ENCODE measurements at regions not wholly inside any gene's neighbourhood (a gene's known extent, or its start where the extent isn't known, plus 50 kb on each side); places are given as distances from the start of the nearest gene placed in this dataset.

GRCh38 chr1:239269706-239270105 lies 116.7 kb upstream of the CHRM3 start:
- TF ChIP-seq CTCF (IDR thresholded peaks at IDR 0.05; ENCODE audit: insufficient read depth, low read depth, low read length, missing control alignments) = no peak
- H3K4me3 ChIP-seq (ENCODE audit: low read depth, low read length) = no peak overlapping the region

GRCh38 chr1:239268941-239269340 lies 117.4 kb upstream of the CHRM3 start:
- no peak for TF ChIP-seq CTCF (IDR thresholded peaks at IDR 0.05; ENCODE audit: insufficient read depth, low read depth, low read length, missing control alignments)
- no peak for DNase-seq (ENCODE audit: low read depth)
- no peak overlapping the region for H3K4me3 ChIP-seq (ENCODE audit: low read depth, low read length)

More at GRCh38 chr1:239269706-239270105, 116.7 kb upstream of the CHRM3 start:
- no peak for DNase-seq (ENCODE audit: low read depth)

- no peak for DNase-seq (ENCODE audit: low read depth)
- H3K4me3 ChIP-seq (ENCODE audit: low read depth, low read length) = no peak overlapping the region
- TF ChIP-seq CTCF (IDR thresholded peaks at IDR 0.05; ENCODE audit: insufficient read depth, low read depth, low read length, missing control alignments) = no peak
These were observed 118.4 kb upstream of the CHRM3 start for GRCh38 chr1:239268007-239268406.

GRCh38 chr1:239263801-239264200 lies 122.6 kb upstream of the CHRM3 start:
- H3K4me3 ChIP-seq (ENCODE audit: low read depth, low read length) = no peak overlapping the region
- no peak for DNase-seq (ENCODE audit: low read depth)
- TF ChIP-seq CTCF (IDR thresholded peaks at IDR 0.05; ENCODE audit: insufficient read depth, low read depth, low read length, missing control alignments) = no peak

- TF ChIP-seq CTCF (IDR thresholded peaks at IDR 0.05; ENCODE audit: insufficient read depth, low read depth, low read length, missing control alignments) = no peak
- no peak overlapping the region for H3K4me3 ChIP-seq (ENCODE audit: low read depth, low read length)
- no peak for DNase-seq (ENCODE audit: low read depth)
These were observed 123.8 kb upstream of the CHRM3 start for GRCh38 chr1:239262538-239262937.

GRCh38 chr1:239261521-239261920 lies 124.8 kb upstream of the CHRM3 start:
- DNase-seq (ENCODE audit: low read depth) = no peak

More at GRCh38 chr1:239261521-239261920, 124.8 kb upstream of the CHRM3 start:
- no peak for TF ChIP-seq CTCF (IDR thresholded peaks at IDR 0.05; ENCODE audit: insufficient read depth, low read depth, low read length, missing control alignments)
- no peak overlapping the region for H3K4me3 ChIP-seq (ENCODE audit: low read depth, low read length)
